ENCODE measurements at regions not wholly inside any gene's neighbourhood (a gene's known extent, or its start where the extent isn't known, plus 50 kb on each side); places are given as distances from the start of the nearest gene placed in this dataset.

DNA sequence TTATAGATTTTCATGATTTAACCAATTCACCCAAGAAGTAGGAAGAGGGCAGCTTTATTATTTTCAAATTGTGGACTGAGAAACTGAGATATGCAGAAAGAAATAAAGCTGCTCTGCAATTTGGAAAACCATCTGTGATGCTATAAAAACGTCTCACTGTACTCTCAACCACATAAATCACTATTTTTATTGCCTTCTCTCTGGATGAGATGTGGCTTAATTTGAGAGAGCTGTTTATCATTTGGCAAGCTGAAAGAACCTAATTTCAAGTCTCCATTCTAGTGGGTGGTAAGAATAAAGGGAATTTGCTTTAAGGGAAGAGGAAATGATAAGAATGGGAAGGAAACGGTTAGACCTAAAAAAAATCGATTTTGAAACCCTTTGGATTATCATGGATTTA is 49.9 kb upstream of the CYP1B1 start:
- DNase-seq (ENCODE audit: low read depth) = no peak
- H3K4me3 ChIP-seq (ENCODE audit: low read depth, low read length) = no peak overlapping the region
